Activated CD4-positive, alpha-beta T cell treated with anti-CD3 and anti-CD28 coated beads, Interleukin-2, amount 10 ng/mL, durations not matched to agents 7 days and 5 days (primary cell): ENCODE measurements at regions not wholly inside any gene's neighbourhood (a gene's known extent, or its start where the extent isn't known, plus 50 kb on each side); places are given as distances from the start of the nearest gene placed in this dataset.

Source experiments
- CTCF ChIA-PET: fragments of 350-600 bp; sonication (Branson Sonifier 250); formaldehyde crosslinking; loops from one replicate; lab custom pipeline; 2021; ENCODE audit warnings: antibody characterized with exemption; lab: Charles Lee
- POLR2A ChIA-PET: fragments of 350-600 bp; sonication (Branson Sonifier 250); formaldehyde crosslinking; loops from one replicate; lab custom pipeline; 2021; ENCODE audit warnings: antibody characterized with exemption; lab: Charles Lee
- DNase-seq: peaks from one replicate; pipeline ENCODE4 v3.0.0-alpha.2; 2020
- H3K27ac Mint-ChIP-seq: one replicate; pipeline ENCODE4 v1.8.0; 2021; ENCODE audit warnings: mild to moderate bottlenecking, moderate library complexity, mixed read lengths
- H3K27me3 Mint-ChIP-seq: one replicate; pipeline ENCODE4 v1.8.0; 2021; ENCODE audit warnings: mixed read lengths
- H3K36me3 Mint-ChIP-seq: one replicate; pipeline ENCODE4 v1.8.0; 2021; ENCODE audit warnings: low read depth, mixed read lengths
- H3K4me1 Mint-ChIP-seq: one replicate; pipeline ENCODE4 v1.8.0; 2021; ENCODE audit warnings: mixed read lengths
- H3K4me3 Mint-ChIP-seq: one replicate; pipeline ENCODE4 v1.8.0; 2021; ENCODE audit warnings: mild to moderate bottlenecking, moderate library complexity, mixed read lengths
- H3K9me3 Mint-ChIP-seq: one replicate; pipeline ENCODE4 v1.8.0; 2021; ENCODE audit warnings: mixed read lengths

DNA sequence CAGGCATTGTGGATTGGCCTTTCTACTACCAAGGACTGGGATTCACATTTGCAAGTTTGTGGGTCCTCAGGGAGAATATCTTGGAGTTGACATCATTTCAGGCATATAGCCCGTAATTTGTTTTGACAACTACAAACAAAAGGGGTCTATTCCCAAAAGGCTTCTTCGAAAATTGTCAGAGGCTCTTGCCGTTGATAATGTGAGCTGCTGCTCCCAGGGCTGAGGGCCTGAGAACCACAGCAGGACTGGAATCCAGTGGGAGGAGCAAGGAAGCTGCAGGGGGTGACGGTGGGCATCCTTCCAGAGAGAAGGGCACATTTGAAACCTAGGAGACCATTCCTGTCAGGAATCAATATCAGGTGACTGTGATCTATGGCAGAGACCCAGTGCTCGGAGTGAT lies 761.6 kb upstream of the RBFOX1 start:
- H3K9me3 Mint-ChIP-seq = peaks cover 2% of the 10 kb centered on the region
- no peaks in the 10 kb centered on the region for H3K36me3 Mint-ChIP-seq
- no peak overlapping the region for H3K27ac Mint-ChIP-seq
- no peak for DNase-seq
- H3K4me3 Mint-ChIP-seq = no peak overlapping the region
- no peaks in the 10 kb centered on the region for H3K4me1 Mint-ChIP-seq
- no peaks in the 10 kb centered on the region for H3K27me3 Mint-ChIP-seq
- POLR2A ChIA-PET = no interaction called here
- CTCF ChIA-PET = no interaction called here

DNA sequence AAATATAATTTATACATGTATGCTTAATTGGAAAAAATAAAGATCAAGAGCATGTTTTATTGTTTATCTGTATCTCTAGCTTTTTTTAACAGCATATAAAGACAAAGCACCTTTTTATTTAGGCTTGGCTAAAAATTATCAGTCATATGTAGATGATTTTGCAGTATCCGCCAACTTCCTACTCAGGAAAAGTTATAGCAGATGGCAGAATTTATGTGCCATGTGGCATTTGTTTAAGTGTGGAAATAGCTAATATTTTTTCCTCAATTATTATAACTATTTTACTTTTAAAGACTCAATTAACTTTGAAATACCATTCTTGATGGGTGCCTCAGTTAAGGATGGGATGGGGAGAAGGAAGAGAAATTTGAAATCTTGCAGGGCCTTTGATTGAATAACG lies 762.1 kb upstream of the RBFOX1 start:
- Mint-ChIP-seq H3K4me3 (no peak overlapping the region), H3K27ac (no peak overlapping the region), H3K27me3 (no peaks in the 10 kb centered on the region), H3K9me3 (peaks cover 2% of the 10 kb centered on the region), H3K4me1 (no peaks in the 10 kb centered on the region), H3K36me3 (no peaks in the 10 kb centered on the region)
- CTCF ChIA-PET = no interaction called here
- POLR2A ChIA-PET = no interaction called here
- no peak for DNase-seq

GRCh38 chr16:6562986-6563385 lies 769.7 kb upstream of the RBFOX1 start:
- Mint-ChIP-seq H3K9me3 (peaks cover 2% of the 10 kb centered on the region), H3K4me1 (no peaks in the 10 kb centered on the region)

DNA sequence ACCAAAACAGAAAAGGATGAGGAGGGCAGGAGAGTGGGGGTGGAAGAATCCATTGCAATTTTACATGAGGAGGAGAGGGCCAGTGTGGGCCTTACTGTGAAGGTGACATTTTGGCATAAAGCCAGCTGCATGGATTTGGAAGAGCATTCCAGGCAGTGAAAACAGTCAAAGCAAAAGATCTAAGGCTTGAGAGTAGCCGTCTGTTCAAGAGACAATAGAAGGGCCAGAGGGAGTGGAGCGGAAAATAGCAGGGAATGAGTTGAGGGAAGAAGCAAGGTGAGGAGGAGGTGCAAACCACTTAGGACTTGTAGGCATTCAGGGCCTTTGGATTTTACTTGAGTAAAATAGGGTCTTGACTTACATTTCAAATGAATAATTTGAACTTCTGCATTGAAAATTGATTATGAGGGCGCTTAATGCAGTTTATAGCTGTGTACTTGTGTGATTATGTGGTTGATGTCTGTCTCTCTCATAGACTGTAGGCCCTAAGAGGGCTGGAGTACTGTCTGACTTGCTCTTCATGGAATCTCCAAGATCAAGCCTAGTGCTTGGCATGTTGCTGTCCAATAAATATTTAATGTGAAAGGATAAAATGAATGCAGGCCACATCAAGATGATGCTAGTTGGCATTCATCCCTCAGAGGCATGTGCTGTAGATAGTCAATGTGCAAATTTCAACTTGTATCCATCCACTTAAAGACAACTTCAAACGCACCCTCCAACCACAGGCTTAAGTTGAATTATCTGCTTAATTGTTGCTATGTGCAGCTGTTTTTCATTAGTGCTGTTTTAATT lies 772.1 kb upstream of the RBFOX1 start:
- peaks cover 2% of the 10 kb centered on the region for H3K9me3 Mint-ChIP-seq
- no peak overlapping the region for H3K4me3 Mint-ChIP-seq
- H3K27me3 Mint-ChIP-seq = no peaks in the 10 kb centered on the region
- no peaks in the 10 kb centered on the region for H3K36me3 Mint-ChIP-seq
- ChIA-PET POLR2A (no interaction called here), CTCF (no interaction called here)
- H3K27ac Mint-ChIP-seq = no peak overlapping the region
- no peaks in the 10 kb centered on the region for H3K4me1 Mint-ChIP-seq
- DNase-seq = no peak

More at GRCh38 chr16:6562986-6563385, 769.7 kb upstream of the RBFOX1 start:
- ChIA-PET CTCF (no interaction called here), POLR2A (no interaction called here)
- no peak overlapping the region for H3K27ac Mint-ChIP-seq
- H3K4me3 Mint-ChIP-seq = no peak overlapping the region
- DNase-seq = no peak
- H3K36me3 Mint-ChIP-seq = no peaks in the 10 kb centered on the region
- no peaks in the 10 kb centered on the region for H3K27me3 Mint-ChIP-seq

DNA sequence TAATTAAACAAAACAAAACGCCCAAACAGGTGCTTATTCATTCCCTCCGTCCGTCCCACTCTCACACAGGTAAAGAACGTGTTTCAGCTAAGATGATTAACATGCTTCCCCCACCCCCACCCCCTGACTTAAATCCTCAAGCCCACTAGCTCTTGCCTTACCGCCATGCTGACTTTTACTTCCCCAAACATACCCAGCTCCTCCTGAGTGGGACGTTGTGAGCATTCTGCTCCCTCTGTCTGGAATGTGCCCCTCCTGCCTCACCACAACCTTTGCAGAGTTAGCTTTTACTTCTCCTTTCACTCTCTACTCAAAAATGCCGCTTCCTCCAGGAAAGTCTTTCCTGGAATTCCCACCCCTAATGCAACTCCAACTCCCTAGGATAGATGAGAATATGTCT lies 774.0 kb upstream of the RBFOX1 start:
- ChIA-PET POLR2A (no interaction called here), CTCF (no interaction called here)
- Mint-ChIP-seq H3K27me3 (no peaks in the 10 kb centered on the region), H3K4me1 (no peaks in the 10 kb centered on the region), H3K9me3 (no peaks in the 10 kb centered on the region), H3K27ac (no peak overlapping the region), H3K4me3 (no peak overlapping the region), H3K36me3 (no peaks in the 10 kb centered on the region)
- no peak for DNase-seq

- H3K27ac Mint-ChIP-seq = no peak overlapping the region
- H3K27me3 Mint-ChIP-seq = no peaks in the 10 kb centered on the region
- H3K4me1 Mint-ChIP-seq = no peaks in the 10 kb centered on the region
- H3K36me3 Mint-ChIP-seq = no peaks in the 10 kb centered on the region
- DNase-seq = no peak
- CTCF ChIA-PET = no interaction called here
- no peaks in the 10 kb centered on the region for H3K9me3 Mint-ChIP-seq
- H3K4me3 Mint-ChIP-seq = no peak overlapping the region
- POLR2A ChIA-PET = no interaction called here
Observed at GRCh38 chr16:6558126-6558525, 774.5 kb upstream of the RBFOX1 start.

GRCh38 chr16:6557353-6558023 lies 775.2 kb upstream of the RBFOX1 start:
- POLR2A ChIA-PET = no interaction called here
- Mint-ChIP-seq H3K27ac (no peak overlapping the region), H3K4me3 (no peak overlapping the region), H3K27me3 (no peaks in the 10 kb centered on the region), H3K36me3 (no peaks in the 10 kb centered on the region), H3K9me3 (no peaks in the 10 kb centered on the region), H3K4me1 (no peaks in the 10 kb centered on the region)
- CTCF ChIA-PET = no interaction called here
- DNase-seq = no peak

DNA sequence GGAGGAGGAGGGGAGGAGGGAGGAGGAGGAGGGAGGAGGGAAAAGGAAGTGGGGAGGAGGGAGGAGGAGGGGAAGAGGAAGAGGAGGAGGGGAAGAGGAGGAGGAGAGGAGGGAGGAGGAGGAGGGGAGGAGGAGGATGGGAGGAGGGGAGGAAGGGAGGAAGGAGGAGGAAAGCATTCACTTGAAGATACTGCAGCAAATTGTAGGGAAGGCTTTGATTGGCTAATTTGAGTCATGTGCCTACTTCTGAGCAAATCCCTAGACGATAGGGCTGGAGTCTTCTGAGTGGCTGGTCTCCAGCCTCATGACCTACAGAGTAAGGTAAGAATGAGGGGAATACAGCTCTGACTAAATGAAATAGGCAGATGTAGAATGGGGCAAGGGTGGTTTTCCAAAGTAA lies 783.2 kb upstream of the RBFOX1 start:
- H3K4me1 Mint-ChIP-seq = no peaks in the 10 kb centered on the region
- ChIA-PET POLR2A (no interaction called here), CTCF (no interaction called here)
- H3K27ac Mint-ChIP-seq = no peak overlapping the region
- no peaks in the 10 kb centered on the region for H3K9me3 Mint-ChIP-seq
- DNase-seq = no peak
- H3K4me3 Mint-ChIP-seq = no peak overlapping the region
- H3K27me3 Mint-ChIP-seq = no peaks in the 10 kb centered on the region
- H3K36me3 Mint-ChIP-seq = no peaks in the 10 kb centered on the region

DNA sequence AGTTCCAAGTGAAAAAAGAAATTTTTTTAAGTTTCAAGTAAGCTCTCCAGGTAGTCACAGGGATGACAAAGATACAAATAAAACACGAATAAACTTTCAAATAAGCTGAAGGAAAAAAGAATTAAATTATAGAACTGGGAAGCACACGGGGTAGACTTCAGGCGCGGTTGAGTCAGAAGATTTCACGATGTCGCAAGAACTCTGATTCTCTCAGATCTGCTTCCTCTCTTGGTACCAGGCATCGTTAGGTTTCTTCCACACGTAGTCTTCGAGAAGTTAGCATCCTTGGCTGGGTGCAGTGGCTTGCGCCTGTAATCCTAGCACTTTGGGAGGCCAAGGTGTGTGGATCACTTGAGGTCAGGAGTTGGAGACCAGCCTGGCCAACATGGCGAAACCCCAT lies 784.1 kb upstream of the RBFOX1 start:
- ChIA-PET CTCF (no interaction called here), POLR2A (no interaction called here)
- no peaks in the 10 kb centered on the region for H3K9me3 Mint-ChIP-seq
- H3K4me1 Mint-ChIP-seq = no peaks in the 10 kb centered on the region
- H3K4me3 Mint-ChIP-seq = no peak overlapping the region
- no peaks in the 10 kb centered on the region for H3K27me3 Mint-ChIP-seq
- H3K36me3 Mint-ChIP-seq = no peaks in the 10 kb centered on the region
- no peak for DNase-seq
- no peak overlapping the region for H3K27ac Mint-ChIP-seq

DNA sequence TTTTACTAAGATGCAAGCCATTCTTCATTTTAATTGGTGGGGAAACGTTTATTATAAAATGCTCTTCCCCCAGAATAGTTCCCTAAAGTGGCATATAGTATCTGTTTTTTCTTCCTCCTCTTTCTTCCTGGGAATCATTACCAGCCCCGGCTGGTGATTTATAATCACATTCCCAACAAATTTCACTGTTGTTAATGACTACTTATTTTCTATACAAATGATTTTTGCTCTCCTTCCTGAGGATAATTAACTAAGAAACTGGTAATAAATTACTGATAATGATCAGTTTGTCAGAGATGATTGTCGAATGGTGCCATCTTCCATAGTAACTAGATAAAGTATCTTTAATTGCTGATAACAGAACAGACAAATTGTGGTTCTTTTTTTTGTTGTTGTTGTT lies 785.5 kb upstream of the RBFOX1 start:
- H3K27ac Mint-ChIP-seq = no peak overlapping the region
- DNase-seq = no peak
- no peak overlapping the region for H3K4me3 Mint-ChIP-seq
- ChIA-PET CTCF (interaction anchor here (0.8 kb wide), 1 partner anchor 55 kb away, joined by 3 read pairs; no protein-coding TSS in a partner anchor), POLR2A (no interaction called here)
- no peaks in the 10 kb centered on the region for H3K36me3 Mint-ChIP-seq
- H3K4me1 Mint-ChIP-seq = no peaks in the 10 kb centered on the region
- no peaks in the 10 kb centered on the region for H3K9me3 Mint-ChIP-seq
- H3K27me3 Mint-ChIP-seq = no peaks in the 10 kb centered on the region

- Mint-ChIP-seq H3K9me3 (no peaks in the 10 kb centered on the region), H3K27ac (no peak overlapping the region), H3K4me3 (no peak overlapping the region), H3K4me1 (no peaks in the 10 kb centered on the region), H3K27me3 (no peaks in the 10 kb centered on the region), H3K36me3 (no peaks in the 10 kb centered on the region)
- ChIA-PET POLR2A (no interaction called here), CTCF (no interaction called here)
- DNase-seq = no peak
Observed at GRCh38 chr16:6545329-6545728, 787.3 kb upstream of the RBFOX1 start.

DNA sequence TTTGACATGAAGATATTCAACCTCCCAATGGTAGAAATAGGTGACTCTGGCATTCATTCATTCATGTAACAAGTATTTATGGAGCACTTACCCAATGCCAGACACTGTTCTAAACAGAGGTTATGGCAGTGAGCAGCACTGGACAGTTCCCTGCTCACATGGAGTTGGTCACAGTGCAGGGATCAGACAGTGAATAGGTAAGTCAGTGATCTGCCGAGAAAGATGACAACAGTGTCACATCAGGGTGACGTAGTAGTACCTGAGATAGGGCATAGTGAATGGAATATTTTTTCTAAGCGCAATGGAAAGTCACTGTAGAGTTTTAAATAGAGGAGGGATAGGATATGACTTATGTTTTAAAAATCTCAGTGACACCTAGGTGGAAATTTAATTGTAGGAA lies 791.4 kb upstream of the RBFOX1 start:
- H3K36me3 Mint-ChIP-seq = no peaks in the 10 kb centered on the region
- no peaks in the 10 kb centered on the region for H3K4me1 Mint-ChIP-seq
- POLR2A ChIA-PET = no interaction called here
- H3K9me3 Mint-ChIP-seq = no peaks in the 10 kb centered on the region
- H3K27me3 Mint-ChIP-seq = no peaks in the 10 kb centered on the region
- H3K4me3 Mint-ChIP-seq = no peak overlapping the region
- H3K27ac Mint-ChIP-seq = no peak overlapping the region
- CTCF ChIA-PET = no interaction called here
- no peak for DNase-seq

DNA sequence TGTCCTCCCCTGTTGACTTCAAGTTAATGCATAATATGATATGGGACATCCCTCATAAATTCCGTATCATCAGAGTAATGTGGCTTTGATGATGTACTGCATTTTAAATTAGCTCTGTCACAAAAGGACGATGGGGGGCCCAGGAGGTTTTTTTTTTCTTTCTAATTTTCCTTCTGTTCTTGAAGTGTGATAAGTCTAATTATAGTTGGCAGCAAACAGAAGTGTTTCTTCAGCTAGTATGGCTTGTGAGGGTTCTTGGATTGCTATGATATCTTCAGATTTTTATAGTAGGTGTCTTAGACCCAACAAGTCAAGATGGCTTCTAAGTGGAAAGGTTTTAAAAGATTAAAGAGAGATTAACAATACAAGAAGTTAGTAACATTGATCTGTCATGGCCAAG lies 796.2 kb upstream of the RBFOX1 start:
- Mint-ChIP-seq H3K36me3 (no peaks in the 10 kb centered on the region), H3K4me1 (no peaks in the 10 kb centered on the region), H3K27ac (no peak overlapping the region), H3K9me3 (no peaks in the 10 kb centered on the region), H3K27me3 (no peaks in the 10 kb centered on the region), H3K4me3 (no peak overlapping the region)
- DNase-seq = no peak
- CTCF ChIA-PET = no interaction called here
- POLR2A ChIA-PET = no interaction called here

DNA sequence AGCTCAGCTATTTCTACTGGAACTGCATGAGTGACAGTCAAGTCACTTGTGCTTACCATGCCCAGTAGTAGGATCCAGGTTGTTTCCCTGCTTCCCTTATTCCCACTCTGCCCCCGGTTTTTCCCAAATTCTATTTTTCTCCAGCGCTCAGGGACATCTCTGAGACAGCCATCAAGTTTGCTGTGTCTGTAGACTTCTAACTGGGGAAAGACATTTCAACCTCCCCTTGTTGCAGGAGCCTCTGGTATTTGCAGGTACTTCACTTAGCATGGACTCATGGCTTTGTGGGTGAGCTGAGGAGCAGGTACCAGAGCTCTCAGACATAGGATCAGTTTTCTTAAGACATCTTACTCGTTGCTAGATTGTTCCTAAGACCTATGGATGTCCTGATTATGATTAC lies 801.6 kb upstream of the RBFOX1 start:
- Mint-ChIP-seq H3K9me3 (peaks cover 2% of the 10 kb centered on the region), H3K4me3 (no peak overlapping the region), H3K36me3 (no peaks in the 10 kb centered on the region), H3K27me3 (no peaks in the 10 kb centered on the region), H3K27ac (no peak overlapping the region), H3K4me1 (no peaks in the 10 kb centered on the region)
- POLR2A ChIA-PET = no interaction called here
- no peak for DNase-seq
- CTCF ChIA-PET = no interaction called here
